C4-2B (cell line): ENCODE measurements at regions not wholly inside any gene's neighbourhood (a gene's known extent, or its start where the extent isn't known, plus 50 kb on each side); places are given as distances from the start of the nearest gene placed in this dataset.

Experiments
- ZFX ChIP-seq: fragments of 450-650 bp; IDR thresholded peaks from 2 replicates; pipeline ENCODE4 v1.6.1; 2017
- TF ChIP-seq, protein P1 (sequence below): fragments of 450-650 bp; conservative IDR thresholded peaks from 2 replicates; pipeline ENCODE4 v1.5.1; 2017; ENCODE audit warnings: mild to moderate bottlenecking

DNA sequence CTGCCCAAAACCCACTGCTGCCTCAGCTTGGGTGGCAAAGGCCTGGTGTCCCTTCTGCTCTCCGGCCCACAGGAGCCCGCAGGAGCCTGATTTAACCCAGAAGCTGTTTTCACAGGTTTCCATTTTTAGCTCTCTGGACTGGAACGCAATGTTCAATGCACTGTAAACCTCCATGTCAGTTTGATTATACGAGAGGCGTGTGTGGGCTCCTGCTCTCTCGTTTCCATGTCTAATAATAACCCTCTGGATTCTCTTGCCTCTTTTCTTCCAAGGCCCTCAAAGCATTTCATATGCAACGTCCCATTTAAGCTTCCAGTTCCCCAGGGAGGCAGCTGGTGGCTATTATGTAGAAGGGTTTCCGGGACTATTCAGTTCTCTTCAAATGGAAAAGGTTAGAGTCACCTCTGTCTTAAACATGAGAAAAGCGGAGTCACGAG lies 161.1 kb downstream of the SUDS3 start:
- TF ChIP-seq, protein P1, sequence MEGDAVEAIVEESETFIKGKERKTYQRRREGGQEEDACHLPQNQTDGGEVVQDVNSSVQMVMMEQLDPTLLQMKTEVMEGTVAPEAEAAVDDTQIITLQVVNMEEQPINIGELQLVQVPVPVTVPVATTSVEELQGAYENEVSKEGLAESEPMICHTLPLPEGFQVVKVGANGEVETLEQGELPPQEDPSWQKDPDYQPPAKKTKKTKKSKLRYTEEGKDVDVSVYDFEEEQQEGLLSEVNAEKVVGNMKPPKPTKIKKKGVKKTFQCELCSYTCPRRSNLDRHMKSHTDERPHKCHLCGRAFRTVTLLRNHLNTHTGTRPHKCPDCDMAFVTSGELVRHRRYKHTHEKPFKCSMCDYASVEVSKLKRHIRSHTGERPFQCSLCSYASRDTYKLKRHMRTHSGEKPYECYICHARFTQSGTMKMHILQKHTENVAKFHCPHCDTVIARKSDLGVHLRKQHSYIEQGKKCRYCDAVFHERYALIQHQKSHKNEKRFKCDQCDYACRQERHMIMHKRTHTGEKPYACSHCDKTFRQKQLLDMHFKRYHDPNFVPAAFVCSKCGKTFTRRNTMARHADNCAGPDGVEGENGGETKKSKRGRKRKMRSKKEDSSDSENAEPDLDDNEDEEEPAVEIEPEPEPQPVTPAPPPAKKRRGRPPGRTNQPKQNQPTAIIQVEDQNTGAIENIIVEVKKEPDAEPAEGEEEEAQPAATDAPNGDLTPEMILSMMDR = no peak
- TF ChIP-seq ZFX = no peak
